ENCODE measurements at regions not wholly inside any gene's neighbourhood (a gene's known extent, or its start where the extent isn't known, plus 50 kb on each side); places are given as distances from the start of the nearest gene placed in this dataset.

- no peak for ATAC-seq
- TF ChIP-seq CSRNP3 (CRISPR knock-in tag; IDR thresholded peaks at IDR 0.05) (no peak), ZFP3 (CRISPR knock-in tag; IDR thresholded peaks at IDR 0.05) (no peak), TCF4 (CRISPR knock-in tag; IDR thresholded peaks at IDR 0.05; ENCODE audit: borderline replicate concordance) (no peak), ZNF8 (CRISPR knock-in tag; IDR thresholded peaks at IDR 0.05) (no peak), ZFP30 (CRISPR knock-in tag; IDR thresholded peaks at IDR 0.05) (no peak), ARNTL (CRISPR knock-in tag; IDR thresholded peaks at IDR 0.05; ENCODE audit: borderline replicate concordance, low read depth) (no peak), CSDC2 (CRISPR knock-in tag; IDR thresholded peaks at IDR 0.05) (no peak), POU6F1 (CRISPR knock-in tag; IDR thresholded peaks at IDR 0.05; ENCODE audit: borderline replicate concordance, low read depth) (no peak), RARB (CRISPR knock-in tag; IDR thresholded peaks at IDR 0.05) (no peak), PPARA (CRISPR knock-in tag; IDR thresholded peaks at IDR 0.05; ENCODE audit: borderline replicate concordance) (no peak)
Observed at GRCh38 chr3:152921351-152921750, 86.4 kb downstream of the P2RY1 start.

- ATAC-seq: no peak
- no peak for TF ChIP-seq ZFP3 (CRISPR knock-in tag; IDR thresholded peaks at IDR 0.05)
- TF ChIP-seq POU6F1 (CRISPR knock-in tag; IDR thresholded peaks at IDR 0.05; ENCODE audit: borderline replicate concordance, low read depth): no peak
- TF ChIP-seq RARB (CRISPR knock-in tag; IDR thresholded peaks at IDR 0.05): no peak
- no peak for TF ChIP-seq BACH2 (CRISPR knock-in tag; IDR thresholded peaks at IDR 0.05; ENCODE audit: borderline replicate concordance)
- no peak for TF ChIP-seq PATZ1 (CRISPR knock-in tag; IDR thresholded peaks at IDR 0.05; ENCODE audit: borderline replicate concordance)
- no peak for TF ChIP-seq ZFP30 (CRISPR knock-in tag; IDR thresholded peaks at IDR 0.05)
Observed at GRCh38 chr3:152922554-152922953, 87.6 kb downstream of the P2RY1 start.

GRCh38 chr3:152927131-152927530 is 92.2 kb downstream of the P2RY1 start:
- no peak for ATAC-seq
- no peak for TF ChIP-seq ZNF70 (CRISPR knock-in tag; IDR thresholded peaks at IDR 0.05)
- TF ChIP-seq ESRRG (CRISPR knock-in tag; IDR thresholded peaks at IDR 0.05): no peak
- TF ChIP-seq ARNTL (CRISPR knock-in tag; IDR thresholded peaks at IDR 0.05; ENCODE audit: borderline replicate concordance, low read depth): no peak
- TF ChIP-seq ZFP3 (CRISPR knock-in tag; IDR thresholded peaks at IDR 0.05): no peak
- no peak for TF ChIP-seq PPARA (CRISPR knock-in tag; IDR thresholded peaks at IDR 0.05; ENCODE audit: borderline replicate concordance)
- TF ChIP-seq TCF4 (CRISPR knock-in tag; IDR thresholded peaks at IDR 0.05; ENCODE audit: borderline replicate concordance): no peak
- TF ChIP-seq OSR1 (CRISPR knock-in tag; IDR thresholded peaks at IDR 0.05): no peak
- no peak for TF ChIP-seq BACH2 (CRISPR knock-in tag; IDR thresholded peaks at IDR 0.05; ENCODE audit: borderline replicate concordance)
- TF ChIP-seq ZC3H10 (CRISPR knock-in tag; IDR thresholded peaks at IDR 0.05): no peak
- TF ChIP-seq CREB5 (CRISPR knock-in tag; IDR thresholded peaks at IDR 0.05; ENCODE audit: low read depth): no peak

GRCh38 chr3:152930516-152930915 is 95.6 kb downstream of the P2RY1 start:
- ATAC-seq: no peak
- TF ChIP-seq ZFP3 (CRISPR knock-in tag; IDR thresholded peaks at IDR 0.05) (no peak), ZNF8 (CRISPR knock-in tag; IDR thresholded peaks at IDR 0.05) (no peak), OSR1 (CRISPR knock-in tag; IDR thresholded peaks at IDR 0.05) (no peak), ZFP30 (CRISPR knock-in tag; IDR thresholded peaks at IDR 0.05) (no peak), TSHZ2 (CRISPR knock-in tag; IDR thresholded peaks at IDR 0.05) (no peak), ESRRG (CRISPR knock-in tag; IDR thresholded peaks at IDR 0.05) (no peak), PATZ1 (CRISPR knock-in tag; IDR thresholded peaks at IDR 0.05; ENCODE audit: borderline replicate concordance) (no peak), PPARA (CRISPR knock-in tag; IDR thresholded peaks at IDR 0.05; ENCODE audit: borderline replicate concordance) (no peak), CREB5 (CRISPR knock-in tag; IDR thresholded peaks at IDR 0.05; ENCODE audit: low read depth) (no peak), SNAI2 (CRISPR knock-in tag; IDR thresholded peaks at IDR 0.05) (no peak), RARB (CRISPR knock-in tag; IDR thresholded peaks at IDR 0.05) (no peak), GLIS3 (CRISPR knock-in tag; IDR thresholded peaks at IDR 0.05) (no peak), TCF4 (CRISPR knock-in tag; IDR thresholded peaks at IDR 0.05; ENCODE audit: borderline replicate concordance) (no peak), ARNTL (CRISPR knock-in tag; IDR thresholded peaks at IDR 0.05; ENCODE audit: borderline replicate concordance, low read depth) (no peak)
